ENCODE measurements at regions not wholly inside any gene's neighbourhood (a gene's known extent, or its start where the extent isn't known, plus 50 kb on each side); places are given as distances from the start of the nearest gene placed in this dataset.

DNA sequence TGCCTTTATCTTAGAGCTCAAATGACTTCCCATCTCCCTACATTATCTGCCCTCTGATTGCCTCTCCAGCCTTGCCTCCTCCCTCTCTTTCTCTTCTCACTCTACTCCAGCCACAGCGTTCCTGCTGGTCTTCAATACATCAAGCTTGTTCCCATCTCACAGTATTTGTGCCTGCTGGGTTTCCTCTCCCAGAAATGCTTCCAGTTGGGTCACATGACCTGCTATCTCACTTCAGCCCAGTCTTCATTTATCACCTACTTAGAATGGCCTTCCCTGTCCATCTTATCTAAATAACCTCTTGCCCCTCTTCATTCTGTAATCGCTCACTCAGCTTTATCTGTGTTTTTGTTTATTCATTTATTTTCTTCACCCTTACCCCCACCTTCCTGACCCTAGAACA is 61.8 kb upstream of the FAR1 start:
- POLR2A ChIA-PET (ENCODE audit: partially characterized antibody), result no interaction called here

More for the DNA sequence above, 61.8 kb upstream of the FAR1 start:
- Histone ChIP-seq H2BK20ac (ENCODE audit: low read length) (no peak overlapping the region), H3K4me1 (replicated peaks in 1 of 4; ENCODE audit: control insufficient read depth in 3 of 4, insufficient read depth in 4 of 4, low read length in 3 of 4) (no peaks in the 10 kb centered on the region), H4K8ac (ENCODE audit: extremely low read depth, insufficient read depth, low read length) (no peak overlapping the region), H4K91ac (replicated peaks; ENCODE audit: insufficient read length, low read length) (no peak overlapping the region), H3K56ac (replicated peaks; ENCODE audit: insufficient read length, low read depth, low read length) (no peak overlapping the region), H3K18ac (ENCODE audit: extremely low read depth, low read length) (no peak overlapping the region), H2BK120ac (replicated peaks; ENCODE audit: low read depth, low read length) (no peak overlapping the region), H2AFZ (ENCODE audit: low read length) (no peak overlapping the region), H3K36me3 (ENCODE audit: control insufficient read depth in 2 of 4, insufficient read depth in 4 of 4, low read length in 3 of 4) (no peaks in the 10 kb centered on the region), H2BK15ac (ENCODE audit: low read length) (no peak overlapping the region), H3K4me2 (ENCODE audit: insufficient read depth in 1 of 2, low read depth in 2 of 2, low read length in 2 of 2) (no peak overlapping the region), H3K4me3 (ENCODE audit: extremely low read depth in 1 of 4, insufficient read depth in 2 of 4, low read depth in 3 of 4, low read length in 4 of 4) (no peak overlapping the region), H3K79me1 (ENCODE audit: low read depth, low read length) (no peaks in the 10 kb centered on the region), H3K27me3 (replicated peaks in 1 of 4; ENCODE audit: control insufficient read depth in 3 of 4, extremely low read depth in 1 of 4, insufficient read depth in 3 of 4, low read length in 3 of 4) (no peaks in the 10 kb centered on the region), H3K79me2 (ENCODE audit: control insufficient read depth in 1 of 2, insufficient read depth in 2 of 2, low read length in 2 of 2) (no peaks in the 10 kb centered on the region), H4K5ac (ENCODE audit: insufficient read length, low read depth, low read length) (no peak overlapping the region), H3K27ac (ENCODE audit: low read depth, low read length) (no peak overlapping the region), H3K9me3 (ENCODE audit: insufficient read depth in 2 of 2, low read depth in 1 of 2, low read length in 1 of 2) (no peaks in the 10 kb centered on the region), H3K4ac (replicated peaks; ENCODE audit: insufficient read length, low read depth, low read length) (no peak overlapping the region), H2BK5ac (ENCODE audit: low read depth, low read length) (no peak overlapping the region), H3K9ac (replicated peaks in 1 of 4; ENCODE audit: extremely low read depth in 1 of 4, low read depth in 3 of 4, low read length in 3 of 4) (no peak overlapping the region), H3K23ac (ENCODE audit: insufficient read length) (no peak overlapping the region), H2AK5ac (ENCODE audit: low read depth, low read length) (no peak overlapping the region), H3K14ac (ENCODE audit: insufficient read length) (no peak overlapping the region), H4K20me1 (replicated peaks in 1 of 2; ENCODE audit: control insufficient read depth in 1 of 2, insufficient read depth in 2 of 2, low read length in 2 of 2) (no peaks in the 10 kb centered on the region), H3K23me2 (ENCODE audit: low read depth, low read length) (peaks cover 6% of the 10 kb centered on the region; the same call in 1 of the 2 replicates), H2BK12ac (ENCODE audit: low read depth, low read length) (no peak overlapping the region)
- FAIRE-seq, result no peak
- WGBS, 2 experiments (ENCODE audit: extremely low coverage in 1 of 2, insufficient coverage in 1 of 2, insufficient read length in 1 of 2, insufficient replicate concordance in 2 of 2, low coverage in 1 of 2, low lambda C conversion rate in 2 of 2, missing lambda C conversion rate in 1 of 2), result 91% methylated on average over 2 of the region's 2 CpGs; no CpG with 5 or more reads in 1 of the 2 experiments
- TF ChIP-seq PHF8 (conservative IDR thresholded peaks at IDR 0.05; ENCODE audit: low read depth, low read length), result no peak
- no peak for TF ChIP-seq CBX5 (IDR thresholded peaks at IDR 0.05; ENCODE audit: low read depth, low read length)
- no peak for TF ChIP-seq SIX5 (IDR thresholded peaks at IDR 0.05; ENCODE audit: low read depth, low read length)
- no peak for DNase-seq (ENCODE audit: low read depth in 1 of 2, low spot score in 2 of 2)
- CTCF ChIA-PET (ENCODE audit: partially characterized antibody), result interaction anchor here (0.7 kb wide), 1 partner anchor 1413 kb away, joined by 3 read pairs; no protein-coding TSS in a partner anchor

All from H1 (cell line).